Hypothalamus (tissue), 51 donors: ENCODE measurements at regions not wholly inside any gene's neighbourhood (a gene's known extent, or its start where the extent isn't known, plus 50 kb on each side); places are given as distances from the start of the nearest gene placed in this dataset.

Experiments used
- DNase-seq, 51 donors: peaks; one replicate each; lab custom pipeline; 2025; lab: John Stamatoyannopoulos, UW

DNA sequence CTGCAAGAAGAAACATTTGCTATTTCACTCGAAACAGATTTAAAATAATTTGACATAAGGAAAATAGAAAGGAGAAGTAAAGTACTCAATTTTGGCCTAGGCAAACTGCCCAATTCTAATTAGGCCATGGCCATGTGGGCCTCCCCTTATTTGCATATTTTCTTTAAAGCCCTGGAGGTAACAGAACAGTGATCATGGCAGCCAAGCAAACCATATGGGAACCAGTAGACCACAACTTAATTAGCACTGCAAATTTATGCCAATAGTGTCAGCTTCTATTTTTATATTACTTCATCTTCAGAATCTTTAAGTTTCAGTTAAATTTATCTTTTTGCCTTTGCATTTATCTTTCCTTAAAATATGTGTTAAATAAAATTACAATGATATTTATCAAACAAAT is 63.3 kb upstream of the THSD7A start:
- no peak for DNase-seq

DNA sequence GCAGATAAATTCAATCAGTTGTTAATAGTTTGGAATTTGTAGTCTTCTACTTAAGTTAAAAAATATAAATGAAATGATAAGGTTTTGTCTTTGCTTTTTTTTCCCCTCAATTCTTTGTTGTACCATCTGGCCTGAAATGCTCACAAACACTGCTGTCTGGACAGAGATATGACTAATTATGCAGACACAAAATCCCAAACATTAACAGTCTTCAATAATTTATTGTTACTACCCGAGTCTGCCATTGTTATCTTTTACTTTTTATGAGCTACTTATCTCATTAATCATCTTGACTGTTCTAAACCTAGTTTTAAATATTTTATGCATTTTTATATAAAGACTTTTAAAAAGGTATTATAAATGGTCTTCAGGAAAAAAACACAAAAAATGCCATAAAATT is 64.7 kb upstream of the THSD7A start:
- no peak for DNase-seq

DNA sequence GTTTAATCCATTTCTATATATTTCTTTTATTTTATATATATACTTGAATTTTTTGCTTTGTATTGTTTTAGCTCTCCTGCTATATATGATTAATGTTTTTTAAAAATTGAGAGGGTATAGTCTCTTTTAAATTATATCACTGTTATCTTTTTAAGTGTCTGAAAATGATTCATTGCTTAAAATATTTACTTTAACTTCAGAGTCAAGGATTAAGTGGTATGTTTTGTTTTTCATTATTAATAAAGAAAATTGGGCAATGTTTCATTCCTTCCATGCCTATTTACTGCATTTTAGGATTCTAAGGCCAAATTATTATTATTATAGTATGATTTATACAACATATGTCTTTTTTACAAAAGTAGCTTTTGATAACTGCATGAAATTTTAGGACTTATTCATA is 67.2 kb upstream of the THSD7A start:
- no peak for DNase-seq

DNA sequence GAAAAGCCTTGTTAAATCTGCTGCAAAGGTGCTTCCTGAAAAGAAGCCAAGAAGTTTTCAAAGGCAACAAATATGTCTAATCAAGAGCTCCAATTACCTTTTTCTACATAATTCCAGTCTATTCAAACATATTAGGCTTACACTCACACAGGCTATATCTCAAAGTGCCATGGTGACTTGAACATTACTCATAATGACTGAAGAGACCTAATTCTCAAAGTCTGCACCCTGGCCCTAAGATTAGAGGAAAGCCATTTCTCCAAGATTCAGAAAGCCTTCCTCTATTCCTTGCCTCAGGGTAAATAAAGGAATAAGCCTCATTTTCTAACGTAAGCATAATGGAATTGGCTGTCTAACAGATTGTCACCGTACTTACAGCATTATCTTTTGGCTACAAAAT is 78.3 kb upstream of the THSD7A start:
- DNase-seq, result no peak

DNA sequence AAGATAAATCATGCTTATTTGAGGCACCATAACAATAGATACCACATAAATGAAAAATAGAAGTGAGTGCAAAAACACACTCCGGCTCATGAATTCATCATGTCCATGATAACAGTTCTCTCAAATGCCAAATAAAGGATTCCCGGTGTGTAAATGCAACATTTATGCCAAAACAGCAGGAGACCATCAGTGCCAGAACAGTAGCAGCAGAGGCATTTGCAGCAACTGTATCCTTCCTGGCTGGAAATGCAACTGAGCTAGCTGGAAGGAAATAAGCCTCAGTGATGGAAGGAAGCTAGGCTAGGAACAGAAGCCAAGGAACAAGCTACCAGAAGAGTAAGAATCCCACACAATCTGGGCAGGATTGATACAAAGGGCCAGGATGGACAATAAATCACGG is 79.9 kb upstream of the THSD7A start:
- no peak for DNase-seq

DNA sequence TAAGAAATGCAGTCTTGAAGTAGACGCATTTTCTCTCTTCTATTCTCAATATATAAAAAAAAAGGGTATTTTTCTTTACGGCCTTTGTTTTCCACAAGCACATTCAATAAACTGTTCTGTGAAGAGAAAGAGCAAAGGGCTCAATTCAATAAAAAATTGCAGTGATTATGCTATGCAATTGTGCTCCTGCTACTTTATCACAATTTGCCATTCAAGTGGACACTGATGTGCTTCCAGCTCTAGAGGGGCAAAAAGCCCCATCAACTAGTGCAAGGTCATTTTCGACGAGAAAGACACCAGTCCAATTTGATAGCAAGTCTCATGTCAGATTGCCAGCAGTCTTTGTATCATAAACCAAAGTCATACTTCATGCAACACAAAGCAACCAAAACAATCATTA is 82.6 kb upstream of the THSD7A start:
- no peak for DNase-seq

DNA sequence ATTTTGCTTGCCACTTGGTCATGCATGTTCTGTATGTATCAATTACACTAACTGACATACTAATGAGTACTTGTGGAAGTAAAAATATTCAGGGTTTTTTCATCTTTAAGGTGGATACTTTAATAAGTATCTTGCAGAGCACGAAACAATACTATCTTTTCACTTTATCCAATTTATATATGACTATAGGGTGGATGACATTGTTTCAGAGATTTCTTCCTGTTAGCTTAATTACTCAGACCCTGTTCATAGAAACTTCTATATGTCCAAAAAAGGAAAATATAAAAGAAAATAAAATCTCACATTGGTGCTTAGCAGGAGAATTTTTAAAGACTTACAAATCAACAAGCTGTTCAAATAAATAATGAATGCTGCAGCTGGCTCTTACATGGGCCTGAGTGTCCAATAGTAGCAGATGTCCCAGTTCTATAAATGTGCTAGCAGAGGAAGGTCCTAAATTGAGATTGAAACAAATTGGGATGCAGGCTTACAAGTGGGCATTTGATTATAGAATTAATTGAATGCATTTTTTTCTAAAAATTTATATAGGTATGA is 91.5 kb upstream of the THSD7A start:
- DNase-seq, result no peak

DNA sequence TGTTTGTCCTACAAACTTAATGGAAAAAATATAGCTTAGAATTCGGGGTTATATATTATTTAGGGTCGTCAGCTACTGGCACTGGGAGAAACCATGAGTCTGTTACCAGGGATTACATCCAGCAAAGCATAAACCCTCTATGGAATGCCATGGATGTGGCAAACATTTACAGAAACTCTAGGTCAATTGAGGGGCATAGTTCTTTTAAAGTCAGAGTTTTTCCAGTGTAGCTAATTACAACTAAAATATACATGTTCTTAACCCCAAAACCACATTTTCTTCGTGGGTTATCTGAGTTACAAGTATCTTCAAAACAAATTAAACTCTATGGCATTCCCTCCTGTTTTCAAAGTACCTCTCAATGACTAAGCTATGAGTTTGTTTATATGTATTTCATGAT is 99.3 kb upstream of the THSD7A start:
- no peak for DNase-seq

DNA sequence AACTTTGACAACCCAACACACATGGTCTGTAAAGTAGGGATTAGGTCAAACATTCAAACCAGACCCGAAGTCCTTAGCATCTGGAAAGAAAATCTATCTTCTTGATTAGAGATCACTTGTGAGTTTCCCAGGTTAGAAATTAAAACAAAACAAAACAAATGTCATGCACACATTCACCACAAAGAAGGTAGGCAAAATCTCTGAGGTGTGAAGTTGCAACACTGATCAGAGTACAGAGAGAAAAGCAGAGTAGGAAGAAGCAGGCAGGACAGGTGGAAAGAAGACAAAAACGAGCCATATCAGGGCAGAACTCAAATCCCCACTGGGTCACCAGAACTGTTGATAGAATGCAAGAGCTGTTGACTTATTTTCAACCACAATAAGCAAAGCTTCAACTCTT is 102.8 kb upstream of the THSD7A start:
- no peak for DNase-seq

DNA sequence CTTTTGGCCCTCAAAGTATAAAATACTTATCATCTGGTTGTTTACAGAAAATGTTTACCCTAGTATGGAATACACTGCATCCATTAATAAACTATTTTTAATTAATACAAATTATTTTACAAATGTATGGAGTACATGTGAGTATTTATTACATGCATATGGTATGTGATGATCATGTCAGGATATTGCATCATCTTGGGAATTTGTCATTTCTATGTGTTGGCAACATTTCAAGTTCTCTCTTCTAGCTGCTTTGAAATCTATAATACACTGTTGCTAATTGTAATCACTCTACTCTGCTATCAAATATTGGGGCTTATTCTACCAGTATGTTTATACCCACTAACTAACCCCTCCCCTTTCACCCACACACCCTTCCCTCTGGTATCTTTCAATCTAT is 103.9 kb upstream of the THSD7A start:
- DNase-seq, result no peak

DNA sequence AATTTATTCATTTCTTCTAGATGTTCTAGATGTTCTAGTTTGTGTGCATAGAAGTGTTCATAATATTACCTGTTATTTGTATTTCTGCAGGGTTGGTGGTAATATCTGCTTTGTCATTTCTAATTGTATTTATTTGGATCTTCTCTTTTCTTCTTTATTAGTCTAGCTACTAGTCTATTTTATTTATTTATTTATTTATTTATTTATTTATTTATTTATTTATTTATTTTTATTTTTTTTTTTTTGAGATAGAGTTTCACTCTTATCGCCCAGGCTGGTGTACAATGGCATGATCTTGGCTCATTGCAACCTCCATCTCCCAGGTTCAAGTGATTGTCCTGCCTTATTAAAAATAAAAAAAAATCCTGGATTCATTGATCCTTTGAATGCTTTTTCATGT is 114.8 kb upstream of the THSD7A start:
- no peak for DNase-seq

DNA sequence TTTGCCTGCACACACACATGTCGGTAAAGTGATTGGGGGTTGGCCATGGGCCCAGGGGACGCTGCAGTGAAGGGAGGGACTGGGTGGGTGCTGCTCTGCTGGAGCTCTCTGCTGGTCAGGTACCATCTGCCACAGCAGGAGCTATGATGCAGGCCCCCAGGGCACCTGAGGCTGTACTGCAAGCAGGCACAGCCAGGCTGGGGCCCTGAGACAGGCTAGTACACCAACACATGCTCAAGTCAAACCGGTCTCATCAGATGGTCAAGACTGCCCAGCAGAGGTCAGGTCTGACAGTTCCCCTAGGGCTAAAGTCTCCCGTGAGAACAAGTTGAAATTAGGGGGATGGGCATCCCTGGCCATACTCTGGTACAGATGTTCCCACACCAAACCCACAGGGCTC is 118.3 kb upstream of the THSD7A start:
- DNase-seq, result no peak

DNA sequence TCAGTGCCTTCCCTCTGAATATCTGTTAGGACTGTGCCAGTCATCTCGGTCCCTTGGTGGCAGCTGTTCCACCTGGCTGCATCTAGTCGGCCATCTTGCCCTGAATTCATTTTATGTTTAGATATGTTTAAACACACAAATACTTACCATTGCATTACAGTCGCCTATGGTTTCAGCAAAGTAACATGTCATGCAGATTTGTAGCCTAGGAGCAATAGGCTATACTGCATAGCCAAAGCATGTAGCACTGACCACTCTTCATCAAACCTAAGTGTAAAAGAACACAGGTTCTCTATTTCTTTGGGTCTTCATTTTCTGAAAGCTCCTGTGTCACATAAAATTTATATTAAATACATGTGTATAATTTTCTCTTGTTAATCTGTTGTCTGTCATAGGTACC is 118.9 kb upstream of the THSD7A start:
- no peak for DNase-seq

DNA sequence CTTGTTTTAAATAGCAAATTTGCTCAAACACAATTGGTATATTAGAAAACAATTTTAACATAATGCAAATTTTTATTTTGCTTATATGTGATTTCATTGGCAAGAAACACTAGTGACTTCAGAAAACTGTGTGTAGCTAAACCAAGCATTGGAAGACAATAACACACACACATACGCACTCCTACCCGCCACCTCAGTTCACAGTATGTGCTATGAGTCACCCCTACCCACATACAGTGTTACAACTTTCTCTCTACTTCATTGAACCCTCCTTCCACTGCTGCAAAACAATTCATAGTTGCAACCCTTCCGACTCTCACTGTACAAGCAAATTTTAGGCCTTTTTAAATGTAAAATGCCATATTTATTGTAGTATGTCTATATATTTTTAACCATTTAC is 119.9 kb upstream of the THSD7A start:
- no peak for DNase-seq

DNA sequence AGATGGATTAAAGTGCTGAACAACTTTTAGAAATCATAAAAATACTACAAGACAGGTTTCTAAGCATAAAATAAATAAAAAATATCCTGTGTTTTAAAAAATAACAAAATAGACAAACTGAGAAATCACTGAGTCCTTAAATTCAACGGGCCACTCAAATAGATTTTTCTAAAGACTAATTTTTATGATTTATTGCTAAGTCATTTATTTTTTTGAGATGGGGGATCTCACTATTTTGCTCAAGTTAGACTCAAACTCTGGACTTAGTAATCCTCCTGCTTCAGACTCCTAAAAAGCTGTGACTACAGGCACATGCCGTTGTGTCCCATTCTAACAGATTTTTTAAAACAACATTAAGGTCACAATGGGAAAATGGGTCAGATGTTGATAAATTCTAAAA is 121.0 kb upstream of the THSD7A start:
- DNase-seq, result no peak

DNA sequence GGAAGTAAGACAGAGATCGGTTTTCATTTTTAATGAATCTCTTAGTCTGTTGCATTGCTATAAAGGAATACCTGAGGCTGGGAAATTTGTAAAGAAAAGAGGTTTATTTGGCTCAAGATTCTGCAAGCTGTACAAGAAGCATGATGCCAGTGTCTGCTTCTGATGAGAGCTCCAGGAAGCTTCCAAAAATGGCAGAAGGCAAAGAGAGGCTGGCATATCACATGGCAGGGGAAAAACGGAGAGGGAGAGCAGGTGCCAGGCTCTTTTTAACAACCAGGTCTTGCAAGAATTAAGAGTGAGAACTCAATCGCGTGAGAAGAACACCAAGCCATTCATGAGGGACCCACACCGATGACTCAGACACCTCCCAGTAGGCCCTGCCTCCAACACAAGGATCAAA is 125.0 kb upstream of the THSD7A start:
- no peak for DNase-seq

DNA sequence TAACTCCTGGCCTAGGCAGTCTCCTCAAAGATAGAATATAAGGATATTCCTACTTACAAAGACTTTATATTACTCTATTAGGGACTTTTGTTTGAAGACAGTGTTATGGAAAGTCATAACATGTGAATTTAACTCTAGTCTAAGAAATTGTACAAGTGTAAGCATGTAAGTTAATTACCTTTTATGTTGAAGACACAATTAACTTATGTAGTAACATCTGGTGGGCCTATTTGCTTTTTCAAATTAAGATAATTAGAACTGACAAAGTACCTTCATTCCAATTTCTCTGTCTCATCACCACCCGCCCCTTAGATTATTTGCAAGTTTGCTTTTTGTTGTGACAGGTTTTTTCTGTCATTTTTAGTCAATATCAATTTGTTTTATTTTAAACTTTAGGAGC is 126.0 kb upstream of the THSD7A start:
- no peak for DNase-seq

DNA sequence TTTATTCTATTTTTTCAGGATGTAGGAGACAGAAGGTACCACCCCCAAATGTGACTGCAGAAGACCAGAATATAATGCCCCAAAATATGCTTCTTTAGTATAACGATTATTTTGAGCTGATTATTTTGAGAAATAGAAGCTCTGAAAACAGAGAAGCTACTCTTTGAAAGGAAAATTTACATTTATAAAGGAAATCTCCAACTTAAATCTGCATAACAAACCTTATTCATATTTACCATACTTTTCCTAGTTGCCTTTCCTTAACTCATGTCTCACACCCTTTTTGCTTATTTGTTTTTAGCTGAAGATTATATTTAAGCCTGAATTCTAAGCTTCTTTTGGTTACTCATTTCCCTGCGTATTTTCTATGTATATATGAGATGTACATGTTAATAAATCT is 127.1 kb upstream of the THSD7A start:
- no peak for DNase-seq

DNA sequence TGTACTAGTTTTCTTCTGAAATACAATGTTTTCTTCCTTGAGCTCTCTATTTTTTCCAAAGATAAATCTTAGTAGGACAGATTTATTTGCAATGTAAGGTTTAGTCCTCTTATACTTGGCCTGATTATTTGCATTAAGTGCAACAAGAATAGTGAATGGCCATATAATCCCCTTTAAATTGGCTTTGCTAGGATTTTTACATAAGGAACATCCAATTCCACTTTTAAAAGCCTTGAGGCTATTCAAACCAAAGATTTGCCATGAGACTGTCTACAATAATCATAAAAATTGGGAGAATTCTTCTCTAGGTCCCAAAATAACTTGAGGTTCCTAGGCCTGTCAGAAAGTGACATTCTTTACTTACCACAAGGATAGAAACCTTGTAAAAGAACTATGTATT is 128.6 kb upstream of the THSD7A start:
- DNase-seq, result no peak

DNA sequence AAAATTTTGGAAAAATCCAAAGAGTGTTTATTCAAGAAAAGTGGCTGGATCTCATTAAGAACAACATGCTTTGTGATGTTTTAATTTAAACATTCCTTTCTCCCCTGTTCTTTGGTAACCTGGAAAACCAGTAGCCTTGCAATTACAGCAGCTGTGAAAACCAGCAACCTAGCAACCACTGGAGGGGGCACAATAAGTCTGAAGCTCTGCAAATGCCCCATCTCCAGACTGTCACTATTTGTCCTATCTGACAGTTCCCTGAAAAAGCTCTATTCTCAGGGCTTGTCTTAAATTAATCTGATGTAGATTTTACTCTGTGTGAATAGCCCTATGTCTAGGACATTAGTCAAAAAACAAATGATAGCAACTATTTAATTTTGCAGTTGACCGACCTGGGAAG is 137.6 kb upstream of the THSD7A start:
- DNase-seq, result no peak

DNA sequence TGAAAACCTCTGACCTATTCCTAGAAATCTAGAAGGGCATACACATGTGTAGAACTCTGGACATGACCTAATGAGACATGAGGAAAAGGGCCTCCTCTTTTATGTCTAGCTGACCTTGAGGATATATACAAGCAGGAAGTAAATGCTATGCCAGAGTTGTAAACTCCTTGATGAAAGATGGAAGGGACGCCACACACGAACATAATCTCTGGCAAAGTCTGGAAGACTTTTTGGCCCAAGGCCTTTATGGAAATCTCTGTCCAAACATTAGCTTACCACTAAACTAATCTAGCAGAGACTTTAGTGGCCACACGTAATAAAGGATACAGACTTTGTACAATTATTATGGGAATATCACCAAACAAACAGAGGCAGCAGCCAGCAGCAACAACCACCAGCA is 138.1 kb upstream of the THSD7A start:
- DNase-seq, result no peak

DNA sequence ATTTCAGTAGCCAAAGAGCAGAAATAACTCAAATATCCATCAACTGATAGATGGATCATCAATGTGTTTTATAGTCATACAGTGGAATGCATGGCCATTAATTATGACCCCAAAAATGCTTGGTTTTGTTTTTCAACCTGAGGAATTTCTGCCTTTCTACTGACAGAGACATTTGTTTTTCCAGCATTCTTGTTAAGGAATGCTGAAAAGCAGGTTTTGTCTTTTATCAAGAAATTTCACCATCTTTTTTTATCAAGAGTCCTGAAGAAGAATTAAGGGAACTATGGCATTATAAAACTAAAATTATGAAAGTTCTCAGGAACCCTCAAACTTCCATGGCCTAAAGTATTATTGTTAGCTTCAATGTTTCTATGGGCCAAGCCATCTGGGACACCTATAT is 153.4 kb upstream of the THSD7A start:
- DNase-seq, result no peak

DNA sequence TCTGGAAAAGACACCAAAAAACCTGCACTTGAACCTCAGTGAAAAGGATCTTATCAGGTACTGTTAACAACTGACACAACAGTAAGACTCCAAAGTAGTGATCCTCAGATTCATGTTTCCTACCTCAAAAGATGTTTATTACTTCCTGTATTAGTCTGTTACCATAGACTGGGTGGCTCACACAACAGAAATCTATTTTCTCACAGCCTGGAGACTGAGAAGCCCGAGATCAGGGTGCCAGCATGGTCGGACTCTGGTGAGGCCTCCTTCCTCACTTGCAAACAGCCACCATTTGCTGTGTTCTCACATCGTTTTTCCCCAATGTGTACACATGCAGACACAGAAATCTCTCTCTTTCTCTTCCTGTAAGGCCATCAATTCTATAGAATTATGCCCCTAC is 154.0 kb upstream of the THSD7A start:
- no peak for DNase-seq

DNA sequence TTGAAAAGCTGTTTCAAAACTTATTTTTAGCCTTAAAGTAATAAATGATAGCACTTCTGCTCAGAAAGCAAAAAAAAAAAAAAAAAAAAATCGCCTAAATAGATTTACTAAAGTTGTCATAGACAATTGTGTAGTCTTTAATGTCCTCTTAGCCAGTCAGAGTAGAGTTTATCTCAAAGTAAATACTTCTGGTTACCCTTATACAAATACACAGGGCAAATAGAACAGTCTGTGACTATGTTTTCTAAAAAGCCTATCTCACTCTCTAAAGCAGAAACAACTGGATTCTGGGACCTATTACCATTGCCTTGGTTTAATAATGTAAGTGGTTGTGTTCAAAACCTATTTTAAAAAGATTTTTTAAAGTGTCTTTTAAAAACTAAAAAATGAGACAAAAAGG is 156.2 kb upstream of the THSD7A start:
- no peak for DNase-seq
